Neuron (in vitro differentiated cells): ENCODE measurements at regions not wholly inside any gene's neighbourhood (a gene's known extent, or its start where the extent isn't known, plus 50 kb on each side); places are given as distances from the start of the nearest gene placed in this dataset.

ENCODE experiments used
- H2AFZ ChIP-seq: one replicate; pipeline ENCODE4 v1.6.1; 2013; ENCODE audit warnings: low read depth, mild to moderate bottlenecking, inconsistent platforms, low read length, moderate library complexity
- H3K27me3 ChIP-seq: one replicate; pipeline ENCODE4 v1.6.1; 2013; ENCODE audit warnings: low read length; ENCODE audit not compliant: insufficient read depth
- H3K36me3 ChIP-seq: one replicate; pipeline ENCODE4 v1.6.1; 2013; ENCODE audit warnings: low read length; ENCODE audit not compliant: insufficient read depth
- H3K4me1 ChIP-seq: one replicate; pipeline ENCODE4 v1.6.1; 2013; ENCODE audit warnings: low read length; ENCODE audit not compliant: insufficient read depth
- H3K4me3 ChIP-seq: 2 replicates; pipeline ENCODE4 v1.5.1; 2013; ENCODE audit warnings: mild to moderate bottlenecking, low read length, moderate library complexity
- H3K9me3 ChIP-seq: one replicate; pipeline ENCODE4 v1.6.1; 2013; ENCODE audit warnings: low read length

DNA sequence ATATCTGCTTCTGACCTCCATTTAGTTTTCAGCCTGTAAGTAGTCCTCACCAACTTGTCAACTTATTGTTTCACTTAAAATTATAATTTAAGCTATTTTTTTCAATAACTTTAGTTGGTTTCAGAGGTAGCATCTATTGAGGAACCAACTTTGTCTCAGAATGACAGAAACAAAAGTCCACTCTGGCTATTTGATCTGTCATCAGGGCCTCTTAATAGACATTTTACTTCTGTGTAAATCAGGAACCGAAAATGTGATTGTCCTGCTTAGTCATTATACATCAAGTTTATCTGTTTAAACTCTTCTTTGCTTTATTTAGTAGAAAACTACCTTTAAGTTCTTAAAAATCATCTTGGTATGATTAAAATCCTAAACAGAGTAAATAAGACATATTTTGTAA lies 820.8 kb upstream of the EDIL3 start:
- no peak overlapping the region for H2AFZ ChIP-seq
- no peaks in the 10 kb centered on the region for H3K9me3 ChIP-seq
- no peaks in the 10 kb centered on the region for H3K4me1 ChIP-seq
- no peak overlapping the region for H3K4me3 ChIP-seq
- H3K36me3 ChIP-seq = no peaks in the 10 kb centered on the region
- H3K27me3 ChIP-seq = no peaks in the 10 kb centered on the region

DNA sequence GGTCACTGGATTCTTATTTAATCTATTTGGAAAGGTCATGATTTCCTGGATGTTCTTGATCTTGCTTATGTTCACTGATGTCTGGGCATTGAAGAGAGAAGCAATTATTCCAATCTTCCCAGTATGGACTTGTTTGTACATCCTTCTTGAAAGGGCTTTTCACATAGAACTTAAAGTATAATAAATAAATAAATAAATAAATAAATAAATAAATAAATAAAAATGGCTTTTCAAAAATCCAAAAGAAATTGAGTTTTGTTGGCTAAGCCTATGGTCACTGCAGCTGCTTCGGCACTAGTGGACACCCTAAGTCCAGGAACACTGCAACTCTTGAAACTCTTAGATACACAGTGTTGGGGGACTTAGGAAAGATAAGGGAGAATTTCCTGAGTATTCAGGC lies 840.7 kb upstream of the EDIL3 start:
- Histone ChIP-seq H3K36me3 (no peaks in the 10 kb centered on the region), H2AFZ (no peak overlapping the region), H3K4me3 (no peak overlapping the region), H3K27me3 (no peaks in the 10 kb centered on the region), H3K4me1 (no peaks in the 10 kb centered on the region), H3K9me3 (no peaks in the 10 kb centered on the region)

DNA sequence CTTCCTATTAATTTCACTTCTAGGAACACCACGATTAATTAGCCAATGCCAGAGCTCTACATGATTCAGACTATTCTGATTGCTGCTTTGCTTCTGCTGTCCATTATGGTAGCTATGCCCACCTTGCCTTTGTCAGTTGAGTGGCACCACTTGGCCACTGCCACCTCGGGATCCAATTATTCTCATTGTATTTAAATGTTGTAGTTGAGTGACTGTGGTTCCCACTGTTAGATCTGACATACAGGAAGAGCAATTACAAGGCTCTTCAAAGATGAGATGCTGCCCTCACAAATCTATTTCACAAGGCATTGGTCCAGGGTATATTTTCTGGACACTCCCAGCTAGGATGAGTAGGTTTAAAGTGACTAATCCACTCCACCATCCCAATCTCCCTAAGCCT lies 864.5 kb upstream of the EDIL3 start:
- H3K4me1 ChIP-seq = no peaks in the 10 kb centered on the region
- H3K36me3 ChIP-seq = no peaks in the 10 kb centered on the region
- no peak overlapping the region for H3K4me3 ChIP-seq
- no peaks in the 10 kb centered on the region for H3K9me3 ChIP-seq
- no peak overlapping the region for H2AFZ ChIP-seq
- H3K27me3 ChIP-seq = no peaks in the 10 kb centered on the region

DNA sequence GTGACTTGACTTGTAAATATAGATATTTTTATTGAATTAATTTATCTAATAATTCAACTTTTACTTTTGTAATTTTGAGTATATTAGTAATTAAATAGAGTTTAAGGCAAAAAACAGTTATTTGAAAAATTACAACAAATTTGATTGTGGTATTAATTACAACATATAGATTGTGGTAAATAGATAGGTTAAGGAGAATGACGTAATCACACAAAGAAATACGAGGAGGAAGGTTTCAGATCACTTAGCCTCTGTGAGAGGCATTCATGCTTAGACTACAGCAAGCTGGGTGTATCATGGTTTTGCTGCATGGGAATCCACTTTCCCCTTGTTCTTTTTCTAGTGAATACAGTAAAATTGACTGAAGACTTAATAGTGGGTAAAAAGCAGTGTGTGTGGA lies 878.4 kb upstream of the EDIL3 start:
- Histone ChIP-seq H3K4me1 (no peaks in the 10 kb centered on the region), H3K9me3 (no peaks in the 10 kb centered on the region), H3K36me3 (no peaks in the 10 kb centered on the region), H3K27me3 (no peaks in the 10 kb centered on the region), H2AFZ (no peak overlapping the region), H3K4me3 (no peak overlapping the region)

DNA sequence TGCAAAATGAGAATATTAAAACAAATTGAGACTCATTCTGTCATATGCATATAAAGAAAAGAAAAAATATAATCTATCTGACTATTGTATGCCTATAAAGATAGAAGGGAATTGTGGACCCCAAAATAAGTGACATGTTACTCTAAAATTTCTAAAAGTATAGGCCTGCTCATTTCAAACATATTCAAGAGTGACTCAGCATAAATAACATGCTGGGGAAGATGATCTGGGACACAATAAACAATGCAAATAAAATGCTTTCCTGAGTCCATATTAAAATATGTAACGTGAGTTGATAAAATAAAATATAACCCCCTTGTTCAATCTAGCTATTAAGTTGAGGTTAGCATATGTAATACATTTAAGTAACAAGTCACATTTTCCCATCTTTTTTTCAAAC lies 882.0 kb upstream of the EDIL3 start:
- Histone ChIP-seq H3K27me3 (no peaks in the 10 kb centered on the region), H2AFZ (no peak overlapping the region), H3K4me1 (no peaks in the 10 kb centered on the region), H3K36me3 (no peaks in the 10 kb centered on the region), H3K9me3 (no peaks in the 10 kb centered on the region), H3K4me3 (no peak overlapping the region)

DNA sequence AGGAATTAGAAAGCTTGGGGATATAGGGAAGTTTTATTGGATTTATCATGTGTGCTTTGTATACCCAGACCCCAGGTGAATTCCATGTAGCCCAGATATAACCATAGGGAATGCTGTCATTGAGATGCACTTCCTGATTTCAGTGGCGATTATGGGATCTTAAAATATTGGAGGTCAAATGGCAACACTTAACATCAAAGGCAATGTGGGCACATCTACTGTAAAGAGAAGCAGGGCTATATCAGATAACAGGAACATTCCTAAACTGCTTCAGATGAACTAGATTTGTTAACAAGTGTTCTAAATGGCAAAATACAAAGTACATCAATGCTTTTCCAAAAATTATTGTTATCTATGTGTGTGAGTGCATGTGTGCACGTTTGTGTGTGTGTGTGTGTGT lies 883.5 kb upstream of the EDIL3 start:
- H3K4me3 ChIP-seq = no peak overlapping the region
- H3K4me1 ChIP-seq = no peaks in the 10 kb centered on the region
- H3K9me3 ChIP-seq = no peaks in the 10 kb centered on the region
- no peak overlapping the region for H2AFZ ChIP-seq
- H3K27me3 ChIP-seq = no peaks in the 10 kb centered on the region
- H3K36me3 ChIP-seq = no peaks in the 10 kb centered on the region

DNA sequence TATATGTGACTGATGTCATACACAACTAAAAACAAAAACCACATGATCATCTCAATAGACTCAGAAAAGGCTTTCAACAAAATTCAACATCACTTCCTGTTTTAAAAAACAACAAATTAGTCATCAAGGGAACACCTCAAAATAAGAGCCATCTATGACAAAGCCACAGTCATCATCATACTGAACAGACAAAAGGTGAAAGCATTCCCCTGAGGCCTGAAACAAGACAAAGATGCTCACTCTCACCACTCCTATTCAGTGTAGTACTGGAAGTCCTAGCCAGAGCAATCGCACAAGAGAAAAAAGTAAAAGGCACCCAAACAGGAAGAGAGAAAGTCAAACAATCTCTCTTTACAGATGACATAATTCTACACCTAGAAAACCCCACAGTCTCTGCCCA lies 893.5 kb upstream of the EDIL3 start:
- H2AFZ ChIP-seq = no peak overlapping the region
- H3K4me1 ChIP-seq = no peaks in the 10 kb centered on the region
- no peaks in the 10 kb centered on the region for H3K9me3 ChIP-seq
- H3K27me3 ChIP-seq = no peaks in the 10 kb centered on the region
- H3K36me3 ChIP-seq = no peaks in the 10 kb centered on the region
- H3K4me3 ChIP-seq = no peak overlapping the region

DNA sequence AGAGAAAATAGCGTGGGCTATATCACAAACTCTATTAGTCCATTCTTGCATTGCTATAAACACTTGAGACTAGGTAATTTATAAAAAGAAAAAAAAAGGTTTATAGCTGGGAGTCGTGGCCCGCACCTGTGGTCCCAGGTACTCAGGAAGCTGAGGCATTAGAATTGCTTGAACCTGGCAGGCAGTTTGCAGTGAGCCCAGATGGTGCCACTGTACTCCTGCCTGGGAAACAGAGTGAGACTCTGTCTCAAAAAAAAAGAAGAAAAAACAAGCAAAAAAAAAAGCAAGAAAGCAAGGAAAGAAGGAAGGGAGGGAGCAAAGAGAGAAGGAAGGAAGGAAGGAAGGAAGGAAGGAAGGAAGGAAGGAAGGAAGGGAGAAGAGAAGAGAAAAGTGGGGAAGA lies 904.2 kb upstream of the EDIL3 start:
- no peak overlapping the region for H3K4me3 ChIP-seq
- H3K4me1 ChIP-seq = no peaks in the 10 kb centered on the region
- H3K27me3 ChIP-seq = no peaks in the 10 kb centered on the region
- no peaks in the 10 kb centered on the region for H3K36me3 ChIP-seq
- no peak overlapping the region for H2AFZ ChIP-seq
- no peaks in the 10 kb centered on the region for H3K9me3 ChIP-seq

DNA sequence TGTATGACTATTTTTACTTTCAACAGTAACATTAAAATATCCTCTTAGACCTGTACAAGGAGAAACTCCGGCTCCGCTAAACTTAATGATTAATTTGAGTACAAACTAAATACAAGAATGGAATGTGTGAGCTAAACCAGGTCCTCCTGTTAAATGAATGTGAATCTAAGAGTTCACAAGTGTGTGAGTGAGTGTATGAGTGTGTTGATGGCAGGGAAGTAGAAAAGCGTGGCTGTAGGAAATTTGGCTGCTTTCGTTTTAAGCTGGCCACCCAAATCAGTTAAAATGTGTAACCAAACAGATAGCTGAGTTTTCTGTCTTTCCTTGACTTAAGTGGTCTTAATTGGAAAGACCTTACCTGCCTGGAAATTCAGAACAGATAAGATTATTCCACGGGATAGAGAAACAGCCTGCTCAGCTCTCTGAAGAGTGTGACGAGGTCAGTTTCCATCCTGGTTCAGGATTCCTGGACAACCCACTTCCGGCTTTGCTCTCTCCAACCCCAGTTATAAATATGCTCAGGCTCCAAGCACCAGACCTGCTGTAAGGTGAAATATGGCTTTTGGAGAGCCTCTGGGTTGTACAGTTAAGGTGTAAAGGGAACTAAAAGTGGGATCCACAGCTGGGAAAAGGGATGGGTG lies 908.6 kb upstream of the EDIL3 start:
- Histone ChIP-seq H3K36me3 (no peaks in the 10 kb centered on the region), H3K4me3 (no peak overlapping the region), H3K4me1 (no peaks in the 10 kb centered on the region), H2AFZ (no peak overlapping the region), H3K9me3 (no peaks in the 10 kb centered on the region), H3K27me3 (no peaks in the 10 kb centered on the region)

DNA sequence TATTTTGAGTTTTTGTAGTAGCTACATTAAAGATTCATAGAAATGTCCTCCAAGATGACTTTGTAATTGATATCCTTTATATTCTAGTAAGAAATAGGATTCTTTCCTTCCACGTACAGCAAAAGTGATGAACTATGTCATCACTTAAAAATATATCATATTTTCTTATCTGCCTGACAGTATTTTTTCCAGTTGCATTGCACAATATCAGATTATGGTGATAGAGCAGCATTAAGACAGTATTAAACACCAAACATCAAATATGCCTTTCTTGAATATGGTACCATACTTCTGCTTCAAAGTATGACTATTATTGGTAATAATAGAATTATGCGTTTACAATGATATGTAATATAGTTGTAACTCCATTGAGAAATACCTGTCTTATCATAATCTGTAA lies 919.8 kb upstream of the EDIL3 start:
- H2AFZ ChIP-seq = no peak overlapping the region
- H3K4me1 ChIP-seq = no peaks in the 10 kb centered on the region
- H3K36me3 ChIP-seq = no peaks in the 10 kb centered on the region
- H3K4me3 ChIP-seq = no peak overlapping the region
- H3K27me3 ChIP-seq = no peaks in the 10 kb centered on the region
- no peaks in the 10 kb centered on the region for H3K9me3 ChIP-seq

DNA sequence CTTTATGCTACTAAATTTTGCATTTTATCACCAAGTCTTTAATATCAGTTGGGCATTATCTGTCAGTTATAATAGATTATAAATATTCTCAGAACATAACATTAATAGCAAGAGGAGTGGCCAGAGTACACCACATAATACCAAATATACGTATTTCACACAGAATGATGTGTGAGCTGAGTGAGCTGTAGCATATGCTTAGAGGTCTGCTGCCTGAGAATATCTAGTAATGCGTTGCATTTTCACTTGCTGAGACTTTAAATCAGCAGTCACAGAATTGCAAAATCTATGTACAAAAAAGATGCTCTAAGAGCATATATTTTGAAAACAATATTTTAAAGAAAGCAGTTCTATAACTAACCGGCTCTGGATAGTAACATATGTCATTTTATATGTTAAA lies 921.1 kb upstream of the EDIL3 start:
- H3K9me3 ChIP-seq = no peaks in the 10 kb centered on the region
- H2AFZ ChIP-seq = no peak overlapping the region
- H3K36me3 ChIP-seq = no peaks in the 10 kb centered on the region
- no peaks in the 10 kb centered on the region for H3K4me1 ChIP-seq
- H3K27me3 ChIP-seq = no peaks in the 10 kb centered on the region
- H3K4me3 ChIP-seq = no peak overlapping the region

DNA sequence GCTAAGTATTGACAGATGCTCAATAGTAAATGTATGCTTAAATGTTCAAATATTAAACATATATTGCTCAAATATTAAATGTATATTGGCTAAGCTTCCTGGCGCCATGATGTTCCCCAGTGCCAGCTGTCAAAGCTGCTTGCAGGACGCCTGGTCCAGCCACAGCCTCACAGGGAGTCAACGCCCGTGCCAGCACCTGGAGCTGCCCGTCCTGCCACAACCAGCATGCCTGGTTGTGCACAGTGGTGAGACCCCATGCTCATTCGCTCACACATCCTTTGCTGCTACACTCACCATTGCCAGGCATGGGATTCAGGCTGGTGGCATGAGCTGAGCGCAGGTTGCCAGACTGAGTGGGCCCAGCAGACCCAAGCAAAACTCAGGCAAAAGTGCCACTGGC lies 926.9 kb upstream of the EDIL3 start:
- H2AFZ ChIP-seq = no peak overlapping the region
- H3K27me3 ChIP-seq = no peaks in the 10 kb centered on the region
- no peaks in the 10 kb centered on the region for H3K9me3 ChIP-seq
- H3K4me1 ChIP-seq = no peaks in the 10 kb centered on the region
- H3K36me3 ChIP-seq = no peaks in the 10 kb centered on the region
- H3K4me3 ChIP-seq = no peak overlapping the region

DNA sequence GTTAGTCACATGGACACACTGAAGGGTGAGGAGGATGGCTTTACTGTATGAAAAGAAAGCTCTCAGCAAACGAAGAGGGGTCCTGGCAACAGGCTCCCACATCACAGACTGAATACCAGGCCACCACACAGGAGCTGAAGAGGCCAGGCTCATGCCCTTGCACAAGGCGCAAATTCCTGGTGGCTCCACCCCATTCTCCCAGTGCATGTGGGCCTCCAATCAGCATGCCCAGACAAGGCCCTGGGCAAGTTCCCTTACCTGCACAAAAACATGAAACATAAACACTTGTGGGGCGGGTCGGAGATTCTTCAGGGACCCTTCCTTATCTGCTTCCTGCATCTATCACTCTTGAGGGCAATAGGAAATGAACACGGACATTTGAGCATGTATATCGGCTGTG lies 935.8 kb upstream of the EDIL3 start:
- no peaks in the 10 kb centered on the region for H3K27me3 ChIP-seq
- H3K4me1 ChIP-seq = no peaks in the 10 kb centered on the region
- H3K9me3 ChIP-seq = no peaks in the 10 kb centered on the region
- no peak overlapping the region for H2AFZ ChIP-seq
- H3K36me3 ChIP-seq = no peaks in the 10 kb centered on the region
- no peak overlapping the region for H3K4me3 ChIP-seq

DNA sequence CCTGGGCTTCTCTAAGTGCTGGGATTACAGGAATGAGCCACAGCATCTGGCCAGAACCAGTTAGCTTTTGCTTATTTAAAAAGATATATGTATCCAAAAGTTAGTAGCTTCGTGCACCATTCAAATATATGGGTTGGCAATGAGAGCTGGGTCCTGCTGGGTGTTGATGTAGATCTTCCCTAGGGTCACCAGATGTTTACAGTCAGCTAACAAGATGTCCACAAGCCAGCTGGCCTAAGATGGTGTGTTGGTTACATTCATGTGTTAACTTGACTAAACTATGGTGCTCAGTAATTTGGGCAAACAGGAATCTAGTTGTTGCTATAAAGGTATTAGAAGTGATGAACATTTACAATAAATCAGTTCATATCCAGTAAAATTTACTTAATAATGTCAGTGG lies 948.6 kb upstream of the EDIL3 start:
- H3K4me3 ChIP-seq = no peak overlapping the region
- no peaks in the 10 kb centered on the region for H3K4me1 ChIP-seq
- H3K9me3 ChIP-seq = no peaks in the 10 kb centered on the region
- no peak overlapping the region for H2AFZ ChIP-seq
- no peaks in the 10 kb centered on the region for H3K36me3 ChIP-seq
- no peaks in the 10 kb centered on the region for H3K27me3 ChIP-seq
